NT2/D1 (cell line): ENCODE measurements at regions not wholly inside any gene's neighbourhood (a gene's known extent, or its start where the extent isn't known, plus 50 kb on each side); places are given as distances from the start of the nearest gene placed in this dataset.
"Not testable (repeated sequence)": the region's sequence is repeated elsewhere in the genome, so short reads cannot be mapped to it uniquely, and the experiment has no call there.

ENCODE experiments used
- DNase-seq: peaks from one replicate; pipeline ENCODE4 v3.0.0-alpha.2; 2011; ENCODE audit warnings: low read depth, low spot score
- H3K27me3 ChIP-seq: 2 replicates; pipeline ENCODE4 v1.6.0; 2011; ENCODE audit warnings: mild to moderate bottlenecking; ENCODE audit not compliant: insufficient read length, insufficient read depth
- H3K36me3 ChIP-seq: 2 replicates; pipeline ENCODE4 v1.6.1; 2011; ENCODE audit warnings: mild to moderate bottlenecking, low read length, mixed read lengths; ENCODE audit not compliant: insufficient read depth, insufficient read length
- H3K4me1 ChIP-seq: 2 replicates; pipeline ENCODE4 v1.5.1; 2011; ENCODE audit not compliant: insufficient read depth, insufficient read length
- H3K4me3 ChIP-seq: 2 replicates; pipeline ENCODE4 v1.5.1; 2011; ENCODE audit warnings: low read depth; ENCODE audit not compliant: insufficient read length
- H3K9ac ChIP-seq: 2 replicates; pipeline ENCODE4 v1.6.0; 2011; ENCODE audit warnings: low read depth; ENCODE audit not compliant: insufficient read length
- H3K9me3 ChIP-seq: 2 replicates; pipeline ENCODE4 v1.5.1; 2011; ENCODE audit warnings: mild to moderate bottlenecking, low read length; ENCODE audit not compliant: insufficient read depth
- SUZ12 ChIP-seq: IDR thresholded peaks from 2 replicates; pipeline ENCODE4 v1.6.1; 2011; ENCODE audit not compliant: insufficient read length, insufficient read depth; ENCODE audit errors: extremely low read depth
- YY1 ChIP-seq: IDR thresholded peaks from 2 replicates; pipeline ENCODE4 v1.6.1; 2011; ENCODE audit not compliant: insufficient read length, insufficient read depth
- ZNF274 ChIP-seq: IDR thresholded peaks from 2 replicates; pipeline ENCODE4 v1.6.1; 2011; ENCODE audit warnings: mild to moderate bottlenecking, low read depth, low read length

- Histone ChIP-seq H3K36me3 (no peaks in the 10 kb centered on the region), H3K27me3 (no peaks in the 10 kb centered on the region), H3K4me3 (no peak overlapping the region), H3K9me3 (peaks cover 4% of the 10 kb centered on the region), H3K9ac (no peak overlapping the region), H3K4me1 (no peaks in the 10 kb centered on the region)
- TF ChIP-seq ZNF274 (no peak), YY1 (no peak), SUZ12 (no peak)
- no peak for DNase-seq
These were observed 480.7 kb downstream of the DMAC1 start for GRCh38 chr9:7318920-7319319.

- DNase-seq = no peak
- Histone ChIP-seq H3K4me1 (no peaks in the 10 kb centered on the region), H3K9me3 (peaks cover 11% of the 10 kb centered on the region), H3K36me3 (no peaks in the 10 kb centered on the region), H3K9ac (no peak overlapping the region), H3K27me3 (no peaks in the 10 kb centered on the region), H3K4me3 (no peak overlapping the region)
- TF ChIP-seq ZNF274 (no peak), YY1 (no peak), SUZ12 (no peak)
These were observed 482.6 kb downstream of the DMAC1 start for GRCh38 chr9:7316967-7317366.

GRCh38 chr9:7316166-7316795, 483.3 kb downstream of the DMAC1 start:
- no peak for TF ChIP-seq ZNF274
- no peak for TF ChIP-seq YY1
- TF ChIP-seq SUZ12 = no peak
- no peaks in the 10 kb centered on the region for H3K4me1 ChIP-seq
- no peak for DNase-seq
- no peak overlapping the region for H3K9ac ChIP-seq
- H3K4me3 ChIP-seq = no peak overlapping the region
- H3K27me3 ChIP-seq = no peaks in the 10 kb centered on the region
- peaks cover 11% of the 10 kb centered on the region for H3K9me3 ChIP-seq
- no peaks in the 10 kb centered on the region for H3K36me3 ChIP-seq

- H3K27me3 ChIP-seq = no peaks in the 10 kb centered on the region
- no peaks in the 10 kb centered on the region for H3K4me1 ChIP-seq
- TF ChIP-seq YY1 (no peak), ZNF274 (no peak), SUZ12 (no peak)
- no peak for DNase-seq
- H3K9me3 ChIP-seq = peaks cover 16% of the 10 kb centered on the region
- H3K4me3 ChIP-seq = no peak overlapping the region
- H3K9ac ChIP-seq = no peak overlapping the region
- H3K36me3 ChIP-seq = no peaks in the 10 kb centered on the region
These were observed 483.8 kb downstream of the DMAC1 start for GRCh38 chr9:7315746-7316145.

DNA sequence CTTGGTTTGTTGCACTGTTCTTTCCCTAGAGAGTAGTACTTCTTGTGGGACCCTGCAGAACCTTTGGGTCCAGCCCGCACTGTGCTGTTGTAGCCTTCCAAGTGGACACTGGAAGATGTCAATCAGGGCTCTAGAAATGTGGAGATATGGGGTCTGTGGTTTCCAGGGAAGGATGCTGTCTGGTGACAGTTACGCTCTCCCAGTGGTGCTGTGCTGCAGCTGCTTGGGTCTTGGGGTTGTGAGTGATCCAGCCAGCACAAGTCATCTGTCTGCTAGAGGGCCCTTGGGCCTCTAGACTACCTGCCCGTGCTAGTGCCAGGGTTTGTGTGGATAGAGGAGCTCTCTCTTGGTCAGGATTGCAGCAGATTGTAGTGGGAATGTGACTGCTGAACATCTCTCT, 484.5 kb downstream of the DMAC1 start:
- H3K4me1 ChIP-seq = no peaks in the 10 kb centered on the region
- TF ChIP-seq SUZ12 (no peak), YY1 (no peak), ZNF274 (no peak)

DNA sequence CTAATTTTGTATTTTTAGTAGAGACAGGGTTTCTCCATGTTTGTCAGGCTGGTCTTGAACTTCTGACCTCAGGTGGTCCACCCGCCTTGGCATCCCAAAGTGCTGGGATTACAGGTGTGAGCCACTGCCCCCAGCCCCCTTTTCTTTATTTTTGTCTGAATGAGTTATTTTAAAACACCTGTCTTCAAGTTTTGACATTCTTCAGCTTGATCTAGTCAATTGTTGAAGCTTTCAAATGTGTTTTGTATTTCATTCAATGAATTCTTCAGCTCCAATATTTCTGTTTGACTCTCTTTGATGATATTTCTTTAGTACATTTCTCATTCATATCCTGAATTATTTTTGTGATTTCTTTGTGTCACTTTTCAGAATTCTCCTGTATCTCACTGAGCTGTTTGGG, 486.2 kb downstream of the DMAC1 start:
- Histone ChIP-seq H3K4me3 (no peak overlapping the region), H3K36me3 (no peaks in the 10 kb centered on the region), H3K9me3 (peaks cover 32% of the 10 kb centered on the region), H3K4me1 (no peaks in the 10 kb centered on the region), H3K27me3 (no peaks in the 10 kb centered on the region), H3K9ac (no peak overlapping the region)
- no peak for DNase-seq
- TF ChIP-seq SUZ12 (no peak), YY1 (no peak), ZNF274 (no peak)

More for the DNA sequence above, 484.5 kb downstream of the DMAC1 start:
- Histone ChIP-seq H3K9ac (no peak overlapping the region), H3K9me3 (peaks cover 22% of the 10 kb centered on the region), H3K27me3 (no peaks in the 10 kb centered on the region), H3K36me3 (no peaks in the 10 kb centered on the region), H3K4me3 (no peak overlapping the region)
- no peak for DNase-seq

DNA sequence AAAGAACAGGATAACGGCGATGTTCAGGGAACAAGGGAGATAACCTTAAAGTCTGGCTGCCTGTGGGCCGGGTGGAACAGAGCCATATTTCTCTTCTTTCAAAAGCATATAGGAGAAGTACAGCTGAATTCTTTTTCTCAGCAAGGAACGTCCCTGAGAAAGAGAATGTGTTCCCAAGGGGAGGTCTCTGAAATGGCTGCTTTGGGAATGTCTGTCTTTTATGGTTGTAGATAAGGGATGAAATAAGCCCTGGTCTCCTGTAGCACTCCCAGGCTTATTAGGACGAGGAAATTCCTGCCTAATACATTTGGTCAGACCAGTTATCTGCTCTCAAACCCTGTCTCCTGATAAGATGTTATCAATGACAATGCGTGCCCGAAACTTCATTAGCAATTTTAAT, 490.5 kb downstream of the DMAC1 start:
- H3K9ac ChIP-seq, H3K4me1 ChIP-seq, DNase-seq, H3K4me3 ChIP-seq, H3K27me3 ChIP-seq, H3K36me3 ChIP-seq: not testable (repeated sequence)
- H3K9me3 ChIP-seq = peaks cover 36% of the 10 kb centered on the region
